ENCODE measurements at regions not wholly inside any gene's neighbourhood (a gene's known extent, or its start where the extent isn't known, plus 50 kb on each side); places are given as distances from the start of the nearest gene placed in this dataset.

GRCh38 chr10:111515264-111515663 lies 438.4 kb downstream of the ADRA2A start:
- TF ChIP-seq CTCF (IDR thresholded peaks at IDR 0.05) (no peak), POLR2A (IDR thresholded peaks at IDR 0.05) (no peak), EP300 (IDR thresholded peaks at IDR 0.05) (no peak)

Measured in sigmoid colon (tissue), 4 donors.